Heart left ventricle (tissue), 16 donors: ENCODE measurements at regions not wholly inside any gene's neighbourhood (a gene's known extent, or its start where the extent isn't known, plus 50 kb on each side); places are given as distances from the start of the nearest gene placed in this dataset.

Source experiments
- ATAC-seq, 4 donors: fragments of 200-7000 bp; cut with Tn5 transposase; one replicate each; pipeline ENCODE4 v1.9.1; 2020 to 2022; ENCODE audit warnings: moderate library complexity in 4 of 4, mild to moderate bottlenecking in 3 of 4, moderate number of reproducible peaks in 1 of 4
- DNase-seq, 5 donors: peaks; one replicate each; pipeline ENCODE4 v3.0.0-alpha.2; 2020
- H3K27ac ChIP-seq, 12 donors: fragments of 200-600 bp; sonication (generic) in 4 of 12; one replicate each; pipeline versions ENCODE4 v1.5.0 to v1.8.0; 2016 to 2022; ENCODE audit warnings: mild to moderate bottlenecking in 2 of 12
- H3K27me3 ChIP-seq, 9 donors: fragments of 200-600 bp; sonication (generic) in 2 of 9; one replicate each; pipeline versions ENCODE4 v1.5.1 to v1.8.0; 2016 to 2022; ENCODE audit warnings: mild to moderate bottlenecking in 3 of 9
- H3K36me3 ChIP-seq, 9 donors: fragments of 200-600 bp; sonication (generic) in 2 of 9; one replicate each; pipeline versions ENCODE4 v1.5.0 to v1.8.0; 2018 to 2022; ENCODE audit warnings: mild to moderate bottlenecking in 2 of 9
- H3K4me1 ChIP-seq, 12 donors: fragments of 200-600 bp; sonication (generic) in 4 of 12; one replicate each; pipeline versions ENCODE4 v1.5.0 to v1.8.0; 2016 to 2022; ENCODE audit warnings: mild to moderate bottlenecking in 3 of 12
- H3K4me3 ChIP-seq, 12 donors: fragments of 200-600 bp; sonication (generic) in 4 of 12; one replicate each; pipeline versions ENCODE4 v1.5.0 to v1.8.0; 2017 to 2022; ENCODE audit warnings: mild to moderate bottlenecking in 9 of 12, moderate library complexity in 4 of 12
- H3K9me3 ChIP-seq, 12 donors: fragments of 200-600 bp; sonication (generic) in 4 of 12; one replicate each; pipeline versions ENCODE4 v1.5.0 to v1.8.0; 2016 to 2022; ENCODE audit warnings: mild to moderate bottlenecking in 1 of 12
- POLR2A ChIP-seq, 2 donors: fragments of 450-650 bp; IDR thresholded peaks; one replicate each; pipeline ENCODE4 v1.6.1; 2017; ENCODE audit warnings: antibody characterized with exemption in 2 of 2, mild to moderate bottlenecking in 2 of 2, moderate library complexity in 2 of 2
- WGBS, 4 donors: extraction: QIAGEN DNeasy Blood & Tissue Kit in 2 of 4; methylation state at CpG; one replicate each; pipeline versions ENCODE4 v1.1.5 to v1.1.7; 2013 to 2018; 5-methylcytosine and 5-hydroxymethylcytosine counted together
- intact Hi-C, 10 donors: fragments of 100-400 bp; cut with DNase I; formaldehyde crosslinking; loops; one replicate each; pipeline versions ENCODE4 v1.11.1 to v1.14.2; 2022
- TF ChIP-seq, protein P1 (sequence below), 12 donors: fragments of 200-600 bp; sonication (generic) in 4 of 12; IDR thresholded peaks; one replicate each; pipeline versions ENCODE4 v1.5.0 to v1.8.0; 2018 to 2022; ENCODE audit warnings: antibody characterized with exemption in 12 of 12, mild to moderate bottlenecking in 5 of 12
- donor health status: ischemic (EF 13 %, LVEDD 7.1; RV severe dilation, severe dysfunction).
- donor health status: healthy with polysubstance abuse.
- donor health status: DM: no; HTN: yes; CAD: no.
- donor health status: DM: no; HTN: no; CAD: no.
- donor health status: ischemic (EF 25% LVEDD 6.9; RV normal size, moderate dysfunction).
- donor health status: ischemic (EF 25% LVEDD 5.7; RV mildly dilated, moderate dysfunction).
- donor health status: healthy.
- donor health status: DM: yes; HTN: yes; CAD: no.
- donor health status: ischemic (EF 35%, LVEDD 5.7; RV mildly dilated, moderate dysfunction).
- donor health status: nonischemic (EF 11% LVEDD 7.7; RV severe dilation, severe dysfunction).
- donor health status: DM: yes; HTN: yes; CAD: no.
- donor health status: PGD.
- donor health status: ischemic (EF 29% LVEDD 5.4; RV normal size, mild dysfunction).
- donor health status: nonischemic (EF 23%, LVEDD 6.1; RV moderate dilation, normal function).

DNA sequence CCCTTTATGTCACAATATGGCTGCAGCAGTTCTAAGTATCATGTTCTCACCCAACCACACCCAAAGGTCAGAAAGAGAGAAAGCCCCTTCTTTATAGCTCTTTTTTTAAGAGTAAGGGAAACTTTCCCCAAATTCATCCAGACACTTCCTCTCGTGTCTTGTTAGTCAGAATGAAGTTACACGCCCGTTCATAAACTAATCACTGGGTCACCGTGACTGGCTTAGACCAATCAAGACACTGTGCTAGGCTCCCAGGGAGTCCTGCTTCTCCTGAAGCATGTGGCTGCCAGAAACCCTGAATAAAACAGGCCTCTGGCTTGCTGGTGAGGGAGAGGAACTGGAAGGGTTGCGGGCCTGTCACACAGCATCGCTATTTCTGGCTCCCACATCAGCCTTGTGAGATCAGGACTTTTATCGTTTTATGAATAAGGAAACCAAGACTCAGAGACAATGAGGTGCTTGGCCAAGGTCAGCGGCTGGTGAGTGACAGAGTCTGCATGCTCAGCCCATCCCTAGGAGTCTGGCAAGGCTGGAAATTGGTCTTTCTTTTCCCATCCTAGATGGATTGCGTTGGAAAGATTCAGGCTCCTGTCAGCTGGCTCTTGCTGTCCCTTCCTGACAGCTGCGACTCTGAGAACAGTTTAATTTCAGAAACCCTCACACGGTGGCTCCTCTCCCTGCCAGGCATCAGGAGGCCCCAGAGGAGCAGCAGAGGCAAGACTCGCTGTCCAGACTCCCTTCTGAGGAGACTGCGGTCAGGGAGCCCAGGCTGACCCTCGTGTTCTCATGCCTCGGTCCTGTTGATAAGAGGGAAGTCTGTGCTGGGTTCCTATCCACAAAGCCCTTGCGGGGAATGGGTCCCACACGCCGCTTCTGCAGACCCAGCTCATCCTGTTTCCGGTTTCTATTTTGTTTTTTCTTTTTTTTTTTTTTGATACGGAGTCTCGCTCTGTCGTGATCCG, 104.5 kb upstream of the TAF1B start:
- no peaks in the 10 kb centered on the region for H3K36me3 ChIP-seq
- H3K4me3 ChIP-seq, result peak overlapping the region in 10 of 12 donors; percentile 23 to 53 (median 44)
- WGBS, 4 donors, result 15 to 19% (median 16%) methylated on average over 23 of the region's 23 CpGs
- no peaks in the 10 kb centered on the region for H3K27me3 ChIP-seq
- ATAC-seq, result peak; percentile 52 to 69 (median 63)
- H3K9me3 ChIP-seq, result peaks cover 0 to 18% (median 4%) of the 10 kb centered on the region in 12 donors
- intact Hi-C loops, result loop anchor here in 3 of 10 donors (1.0 to 5.0 kb wide), 5 partner anchors 19 to 182 kb away; partner anchors contain the start of genes ADAM17 (in 1 of the 3) and YWHAQ (in 1 of the 3)
- peak; percentile 54 to 68 (median 61) for DNase-seq
- peaks cover 0 to 33% (median 23%) of the 10 kb centered on the region in 12 donors for H3K4me1 ChIP-seq
- TF ChIP-seq POLR2A (IDR thresholded peaks at IDR 0.05), result no peak
- TF ChIP-seq, protein P1, sequence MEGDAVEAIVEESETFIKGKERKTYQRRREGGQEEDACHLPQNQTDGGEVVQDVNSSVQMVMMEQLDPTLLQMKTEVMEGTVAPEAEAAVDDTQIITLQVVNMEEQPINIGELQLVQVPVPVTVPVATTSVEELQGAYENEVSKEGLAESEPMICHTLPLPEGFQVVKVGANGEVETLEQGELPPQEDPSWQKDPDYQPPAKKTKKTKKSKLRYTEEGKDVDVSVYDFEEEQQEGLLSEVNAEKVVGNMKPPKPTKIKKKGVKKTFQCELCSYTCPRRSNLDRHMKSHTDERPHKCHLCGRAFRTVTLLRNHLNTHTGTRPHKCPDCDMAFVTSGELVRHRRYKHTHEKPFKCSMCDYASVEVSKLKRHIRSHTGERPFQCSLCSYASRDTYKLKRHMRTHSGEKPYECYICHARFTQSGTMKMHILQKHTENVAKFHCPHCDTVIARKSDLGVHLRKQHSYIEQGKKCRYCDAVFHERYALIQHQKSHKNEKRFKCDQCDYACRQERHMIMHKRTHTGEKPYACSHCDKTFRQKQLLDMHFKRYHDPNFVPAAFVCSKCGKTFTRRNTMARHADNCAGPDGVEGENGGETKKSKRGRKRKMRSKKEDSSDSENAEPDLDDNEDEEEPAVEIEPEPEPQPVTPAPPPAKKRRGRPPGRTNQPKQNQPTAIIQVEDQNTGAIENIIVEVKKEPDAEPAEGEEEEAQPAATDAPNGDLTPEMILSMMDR (IDR thresholded peaks at IDR 0.05), result peak in 1 of 12 donors; percentile 12
- peak overlapping the region; percentile 35 to 94 (median 86) for H3K27ac ChIP-seq

DNA sequence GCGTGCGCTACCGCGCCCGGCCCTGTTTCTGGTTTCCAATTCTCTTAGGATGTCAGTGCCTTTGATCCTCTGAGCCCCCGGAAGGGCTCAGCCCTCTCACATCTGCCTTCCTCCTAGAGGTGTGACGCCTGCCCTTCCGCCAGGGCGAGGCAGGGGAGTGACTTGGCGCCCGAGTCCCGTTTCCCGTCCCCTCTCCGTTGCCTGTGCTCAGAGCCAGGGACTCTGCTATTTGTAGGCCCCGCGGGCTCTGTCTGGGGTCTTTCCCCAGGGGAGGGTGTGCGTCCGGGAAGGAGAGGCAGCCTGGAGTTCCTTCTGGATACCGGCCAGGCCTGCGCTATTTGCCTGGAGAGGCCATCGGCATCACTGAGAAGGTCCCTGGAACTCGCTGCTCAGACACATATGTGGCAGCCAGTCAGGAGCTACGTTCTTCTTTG, 103.7 kb upstream of the TAF1B start:
- intact Hi-C loops, result loop anchor here in 3 of 10 donors (1.0 to 5.0 kb wide), 4 partner anchors 101 to 182 kb away; partner anchors contain the start of genes ADAM17 (in 1 of the 3) and YWHAQ (in 1 of the 3)
- WGBS, 4 donors, result 25 to 36% (median 30%) methylated on average over 19 to 23 of the region's 23 CpGs

GRCh38 chr2:9740382-9741073, 102.7 kb upstream of the TAF1B start:
- H3K27ac ChIP-seq, result no peak overlapping the region
- no peaks in the 10 kb centered on the region for H3K27me3 ChIP-seq
- WGBS, 4 donors, result 62 to 77% (median 71%) methylated on average over 6 of the region's 6 CpGs
- intact Hi-C loops, result loop anchor here in 1 of 10 donors (10.0 kb wide), 1 partner anchor 176 kb away; no protein-coding TSS in a partner anchor
- H3K4me3 ChIP-seq, result no peak overlapping the region
- ATAC-seq, result peak in 2 of 4 donors; percentile 7 to 24
- DNase-seq, result no peak
- no peak for TF ChIP-seq POLR2A (IDR thresholded peaks at IDR 0.05)
- TF ChIP-seq, protein P1 (IDR thresholded peaks at IDR 0.05), result no peak
- H3K9me3 ChIP-seq, result peaks cover 0 to 5% (median 0%) of the 10 kb centered on the region in 12 donors
- H3K4me1 ChIP-seq, result peaks cover 0 to 33% (median 25%) of the 10 kb centered on the region in 12 donors
- no peaks in the 10 kb centered on the region for H3K36me3 ChIP-seq

More for the DNA sequence above, 103.7 kb upstream of the TAF1B start:
- DNase-seq (peak; percentile 90 to 93 (median 90)), ATAC-seq (peak; percentile 71 to 94 (median 86))
- peak overlapping the region in 10 of 12 donors; percentile 23 to 53 (median 44) for H3K4me3 ChIP-seq
- no peak for TF ChIP-seq POLR2A (IDR thresholded peaks at IDR 0.05)
- TF ChIP-seq, protein P1 (IDR thresholded peaks at IDR 0.05), result peak in 1 of 12 donors; percentile 8
- no peaks in the 10 kb centered on the region for H3K36me3 ChIP-seq
- peaks cover 0 to 33% (median 24%) of the 10 kb centered on the region in 12 donors for H3K4me1 ChIP-seq
- H3K27me3 ChIP-seq, result no peaks in the 10 kb centered on the region
- H3K27ac ChIP-seq, result peak overlapping the region; percentile 35 to 94 (median 86)
- peaks cover 0 to 11% (median 1%) of the 10 kb centered on the region in 12 donors for H3K9me3 ChIP-seq
